Adrenal gland (tissue), 5 donors: ENCODE measurements at regions not wholly inside any gene's neighbourhood (a gene's known extent, or its start where the extent isn't known, plus 50 kb on each side); places are given as distances from the start of the nearest gene placed in this dataset.

Experiments
- POLR2A ChIP-seq, 2 donors: fragments of 450-650 bp; IDR thresholded peaks; one replicate each; pipeline ENCODE4 v1.6.1; 2017; ENCODE audit warnings: antibody characterized with exemption in 2 of 2, mild to moderate bottlenecking in 2 of 2, moderate library complexity in 1 of 2
- TF ChIP-seq, protein P1 (sequence below), 6 experiments: fragments of 450-650 bp in 4 of 6; fragments of 200-600 bp in 2 of 6; sonication (generic) in 1 of 6; IDR thresholded peaks; 1 replicate in 5 of 6; 2 replicates in 1 of 6; pipeline versions ENCODE4 v1.5.1 to v1.8.0; 2016 to 2021; ENCODE audit warnings: antibody characterized with exemption in 6 of 6, mild to moderate bottlenecking in 2 of 6, moderate library complexity in 1 of 6
- donor health status: DM: no; HTN: no; CAD: no.

DNA sequence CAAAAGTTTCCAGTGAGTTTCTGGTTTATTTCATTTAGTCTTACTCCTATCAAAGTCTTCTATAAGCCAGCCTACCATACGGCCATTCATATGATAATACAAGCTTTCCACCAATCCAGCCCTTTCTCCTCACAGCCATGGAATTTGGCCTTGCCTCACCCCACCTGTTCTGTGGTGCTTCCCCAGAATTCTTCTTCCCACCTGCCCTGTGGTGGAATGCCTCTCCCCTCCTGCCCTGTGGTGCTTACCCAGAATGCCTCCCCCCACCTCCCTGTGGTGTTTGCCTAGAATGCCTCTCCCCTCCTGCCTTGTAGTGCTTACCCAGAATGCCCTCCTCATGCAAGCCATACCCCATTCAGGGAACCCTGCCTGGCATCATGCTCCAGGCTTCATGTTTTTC lies 90.3 kb upstream of the APC start:
- TF ChIP-seq, protein P1, sequence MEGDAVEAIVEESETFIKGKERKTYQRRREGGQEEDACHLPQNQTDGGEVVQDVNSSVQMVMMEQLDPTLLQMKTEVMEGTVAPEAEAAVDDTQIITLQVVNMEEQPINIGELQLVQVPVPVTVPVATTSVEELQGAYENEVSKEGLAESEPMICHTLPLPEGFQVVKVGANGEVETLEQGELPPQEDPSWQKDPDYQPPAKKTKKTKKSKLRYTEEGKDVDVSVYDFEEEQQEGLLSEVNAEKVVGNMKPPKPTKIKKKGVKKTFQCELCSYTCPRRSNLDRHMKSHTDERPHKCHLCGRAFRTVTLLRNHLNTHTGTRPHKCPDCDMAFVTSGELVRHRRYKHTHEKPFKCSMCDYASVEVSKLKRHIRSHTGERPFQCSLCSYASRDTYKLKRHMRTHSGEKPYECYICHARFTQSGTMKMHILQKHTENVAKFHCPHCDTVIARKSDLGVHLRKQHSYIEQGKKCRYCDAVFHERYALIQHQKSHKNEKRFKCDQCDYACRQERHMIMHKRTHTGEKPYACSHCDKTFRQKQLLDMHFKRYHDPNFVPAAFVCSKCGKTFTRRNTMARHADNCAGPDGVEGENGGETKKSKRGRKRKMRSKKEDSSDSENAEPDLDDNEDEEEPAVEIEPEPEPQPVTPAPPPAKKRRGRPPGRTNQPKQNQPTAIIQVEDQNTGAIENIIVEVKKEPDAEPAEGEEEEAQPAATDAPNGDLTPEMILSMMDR (IDR thresholded peaks at IDR 0.05), result no peak
- no peak for TF ChIP-seq POLR2A (IDR thresholded peaks at IDR 0.05)
